Skin of body (tissue), 1 donor: ENCODE measurements at regions not wholly inside any gene's neighbourhood (a gene's known extent, or its start where the extent isn't known, plus 50 kb on each side); places are given as distances from the start of the nearest gene placed in this dataset.

Experiments
- DNase-seq: peaks from one replicate; lab custom pipeline; 2025; lab: John Stamatoyannopoulos, UW

GRCh38 chr16:86357950-86358349 lies 152.4 kb upstream of the FOXF1 start:
- no peak for DNase-seq

- DNase-seq, result no peak
These were observed 150.8 kb upstream of the FOXF1 start for GRCh38 chr16:86359571-86359970.

GRCh38 chr16:86362155-86362849 lies 148.0 kb upstream of the FOXF1 start:
- DNase-seq, result no peak

GRCh38 chr16:86363057-86363490 lies 147.3 kb upstream of the FOXF1 start:
- no peak for DNase-seq

GRCh38 chr16:86363836-86364618 lies 146.3 kb upstream of the FOXF1 start:
- DNase-seq, result no peak

- DNase-seq, result no peak
These were observed 145.5 kb upstream of the FOXF1 start for GRCh38 chr16:86364653-86365380.

- DNase-seq, result no peak
These were observed 144.6 kb upstream of the FOXF1 start for GRCh38 chr16:86365513-86366273.

GRCh38 chr16:86366481-86366880 lies 143.8 kb upstream of the FOXF1 start:
- no peak for DNase-seq

- DNase-seq, result no peak
These were observed 142.8 kb upstream of the FOXF1 start for GRCh38 chr16:86367291-86368072.

- DNase-seq, result no peak
These were observed 142.1 kb upstream of the FOXF1 start for GRCh38 chr16:86368261-86368660.

- DNase-seq, result no peak
These were observed 140.3 kb upstream of the FOXF1 start for GRCh38 chr16:86370062-86370461.

GRCh38 chr16:86371083-86371803 lies 139.1 kb upstream of the FOXF1 start:
- DNase-seq, result no peak

- no peak for DNase-seq
These were observed 138.1 kb upstream of the FOXF1 start for GRCh38 chr16:86372193-86372592.

- no peak for DNase-seq
These were observed 136.9 kb upstream of the FOXF1 start for GRCh38 chr16:86373276-86373901.

GRCh38 chr16:86374603-86375130 lies 135.7 kb upstream of the FOXF1 start:
- DNase-seq, result no peak

- DNase-seq, result no peak
These were observed 135.0 kb upstream of the FOXF1 start for GRCh38 chr16:86375364-86375763.

- DNase-seq, result no peak
These were observed 134.5 kb upstream of the FOXF1 start for GRCh38 chr16:86375851-86376250.

GRCh38 chr16:86376837-86377236 lies 133.5 kb upstream of the FOXF1 start:
- DNase-seq, result no peak
